Aorta (tissue), 5 donors: ENCODE measurements at regions not wholly inside any gene's neighbourhood (a gene's known extent, or its start where the extent isn't known, plus 50 kb on each side); places are given as distances from the start of the nearest gene placed in this dataset.

Source experiments
- ATAC-seq: fragments of 200-7000 bp; cut with Tn5 transposase; one replicate; pipeline ENCODE4 v1.9.1; 2022; ENCODE audit warnings: moderate library complexity; ENCODE audit not compliant: low FRiP score
- DNase-seq, 2 donors: peaks; one replicate each; pipeline ENCODE4 v3.0.0-alpha.2; 2020
- H3K27ac ChIP-seq, 2 donors: one replicate each; pipeline ENCODE4 v1.5.1; 2013; ENCODE audit warnings: low read length in 2 of 2, mild to moderate bottlenecking in 2 of 2, moderate library complexity in 2 of 2, control low read depth in 1 of 2, inconsistent platforms in 1 of 2, low read depth in 1 of 2
- H3K27me3 ChIP-seq, 2 donors: one replicate each; pipeline ENCODE4 v1.6.1; 2013; ENCODE audit warnings: control low read depth in 1 of 2, low read length in 1 of 2, mild to moderate bottlenecking in 1 of 2, moderate library complexity in 1 of 2; ENCODE audit not compliant: insufficient read depth in 2 of 2, control insufficient read depth in 1 of 2
- H3K36me3 ChIP-seq, 2 donors: one replicate each; pipeline ENCODE4 v1.6.1; 2013; ENCODE audit warnings: control low read depth in 1 of 2, low read length in 1 of 2, mild to moderate bottlenecking in 1 of 2; ENCODE audit not compliant: insufficient read depth in 2 of 2, control insufficient read depth in 1 of 2
- H3K4me1 ChIP-seq, 2 donors: one replicate each; pipeline ENCODE4 v1.6.1; 2013; ENCODE audit warnings: low read length in 2 of 2, control low read depth in 1 of 2, mild to moderate bottlenecking in 1 of 2, moderate library complexity in 1 of 2; ENCODE audit not compliant: insufficient read depth in 2 of 2, control insufficient read depth in 1 of 2
- H3K4me3 ChIP-seq, 2 donors: one replicate each; pipeline ENCODE4 v1.5.1; 2013; ENCODE audit warnings: low read length in 2 of 2, control low read depth in 1 of 2, mild to moderate bottlenecking in 1 of 2
- H3K9me3 ChIP-seq: one replicate; pipeline ENCODE4 v1.6.1; 2013; ENCODE audit warnings: mild to moderate bottlenecking, low read length; ENCODE audit not compliant: control insufficient read depth
- WGBS, 2 donors: extraction: QIAGEN DNeasy Blood & Tissue Kit; methylation state at CpG; one replicate each; pipeline ENCODE4 v1.1.7; 2013; 5-methylcytosine and 5-hydroxymethylcytosine counted together
- intact Hi-C, 2 donors: fragments of 100-400 bp; cut with DNase I; formaldehyde crosslinking; loops; one replicate each; pipeline versions ENCODE4 v1.14.2 to v1.15.0; 2022
- donor health status: healthy with polysubstance abuse.
- donor health status: Bipolar disorder and iron deficiency.
- donor health status: DM: no; HTN: no; CAD: no.
- donor health status: DM: no; HTN: no; CAD: no.
- donor health status: DM: yes; HTN: yes; CAD: no.

- H3K27ac ChIP-seq: no peak overlapping the region
- DNase-seq: no peak
- peaks cover 2% of the 10 kb centered on the region for H3K9me3 ChIP-seq
- H3K4me1 ChIP-seq: no peaks in the 10 kb centered on the region
- H3K4me3 ChIP-seq: no peak overlapping the region
- intact Hi-C loops: no loop called here
- no peaks in the 10 kb centered on the region for H3K27me3 ChIP-seq
- no peaks in the 10 kb centered on the region for H3K36me3 ChIP-seq
- WGBS, 2 donors: 4 to 11% methylated on average over 1 of the region's 1 CpG
- no peak for ATAC-seq
Measured at GRCh38 chr3:26343647-26344046, 278.9 kb upstream of the LRRC3B start.

DNA sequence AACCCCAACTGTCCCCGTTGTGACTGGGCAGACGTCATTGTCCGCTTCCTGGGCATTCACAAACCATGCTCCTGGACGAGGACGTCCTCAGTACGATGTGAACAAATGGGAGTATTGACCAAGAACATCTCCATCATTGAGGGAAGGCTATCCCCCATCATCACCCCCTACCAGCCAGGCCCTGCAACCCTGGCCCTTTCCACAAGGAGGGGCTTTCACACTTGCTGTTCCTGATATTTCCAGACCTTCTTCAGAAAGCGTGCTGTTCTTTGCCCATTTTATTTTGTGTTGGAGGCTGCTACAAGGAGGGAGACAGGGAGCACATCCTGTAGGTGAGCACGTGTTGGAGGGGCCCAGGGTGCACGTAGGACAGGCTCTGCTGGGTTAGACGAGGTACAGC lies 277.0 kb upstream of the LRRC3B start:
- DNase-seq (no peak), ATAC-seq (no peak)
- Histone ChIP-seq H3K9me3 (peaks cover 2% of the 10 kb centered on the region), H3K4me3 (no peak overlapping the region), H3K36me3 (no peaks in the 10 kb centered on the region), H3K27ac (no peak overlapping the region), H3K4me1 (no peaks in the 10 kb centered on the region), H3K27me3 (no peaks in the 10 kb centered on the region)
- intact Hi-C loops: no loop called here
- 93% methylated on average over 10 of the region's 10 CpGs for WGBS, 2 donors

DNA sequence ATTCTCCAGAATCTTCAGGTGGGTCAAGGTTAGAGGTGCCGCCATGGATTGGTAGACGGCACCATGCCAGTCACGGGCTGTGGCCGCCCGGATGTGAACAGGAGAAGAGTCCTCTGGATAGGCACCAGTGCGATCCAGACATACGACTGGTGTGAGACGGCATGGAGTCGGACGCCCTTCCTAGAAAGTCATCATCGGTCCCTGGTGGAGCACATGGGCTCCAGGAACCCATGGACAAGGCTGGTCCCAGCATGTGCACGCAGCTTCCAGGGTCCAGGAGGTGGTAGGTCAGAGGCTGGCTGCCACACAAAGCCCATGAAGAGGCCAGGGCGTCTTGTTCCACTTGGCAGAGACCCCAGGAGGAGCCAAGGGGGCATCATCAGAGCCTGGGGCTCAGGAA lies 276.1 kb upstream of the LRRC3B start:
- DNase-seq (no peak), ATAC-seq (peak; percentile 26)
- Histone ChIP-seq H3K9me3 (peaks cover 2% of the 10 kb centered on the region), H3K4me3 (no peak overlapping the region), H3K36me3 (no peaks in the 10 kb centered on the region), H3K27ac (no peak overlapping the region), H3K27me3 (no peaks in the 10 kb centered on the region), H3K4me1 (no peaks in the 10 kb centered on the region)
- WGBS, 2 donors: 93 to 97% methylated on average over 13 of the region's 13 CpGs
- intact Hi-C loops: no loop called here

- Histone ChIP-seq H3K9me3 (peaks cover 2% of the 10 kb centered on the region), H3K27me3 (no peaks in the 10 kb centered on the region), H3K4me3 (no peak overlapping the region), H3K27ac (no peak overlapping the region), H3K4me1 (no peaks in the 10 kb centered on the region), H3K36me3 (no peaks in the 10 kb centered on the region)
- whole genome bisulfite sequencing, 2 donors: 96 to 99% methylated on average over 16 of the region's 16 CpGs
- DNase-seq (no peak), ATAC-seq (no peak)
- intact Hi-C loops: no loop called here
Measured at GRCh38 chr3:26347150-26347549, 275.4 kb upstream of the LRRC3B start.

GRCh38 chr3:26350853-26351252 lies 271.7 kb upstream of the LRRC3B start:
- intact Hi-C loops: no loop called here
- Histone ChIP-seq H3K4me1 (no peaks in the 10 kb centered on the region), H3K9me3 (peaks cover 2% of the 10 kb centered on the region), H3K4me3 (no peak overlapping the region), H3K27me3 (no peaks in the 10 kb centered on the region), H3K27ac (no peak overlapping the region), H3K36me3 (no peaks in the 10 kb centered on the region)
- WGBS, 2 donors: 69 to 77% methylated on average over 2 of the region's 2 CpGs
- no peak for DNase-seq
- no peak for ATAC-seq

GRCh38 chr3:26353097-26353496 lies 269.5 kb upstream of the LRRC3B start:
- Histone ChIP-seq H3K4me1 (no peaks in the 10 kb centered on the region), H3K4me3 (no peak overlapping the region), H3K36me3 (no peaks in the 10 kb centered on the region), H3K27me3 (no peaks in the 10 kb centered on the region), H3K27ac (no peak overlapping the region), H3K9me3 (no peaks in the 10 kb centered on the region)
- no peak for ATAC-seq
- intact Hi-C loops: no loop called here
- DNase-seq: no peak

GRCh38 chr3:26358405-26358804 lies 264.2 kb upstream of the LRRC3B start:
- Histone ChIP-seq H3K27ac (no peak overlapping the region), H3K9me3 (peaks cover 1% of the 10 kb centered on the region), H3K36me3 (no peaks in the 10 kb centered on the region), H3K4me1 (no peaks in the 10 kb centered on the region), H3K4me3 (no peak overlapping the region), H3K27me3 (no peaks in the 10 kb centered on the region)
- ATAC-seq (no peak), DNase-seq (no peak)
- intact Hi-C loops: no loop called here

DNA sequence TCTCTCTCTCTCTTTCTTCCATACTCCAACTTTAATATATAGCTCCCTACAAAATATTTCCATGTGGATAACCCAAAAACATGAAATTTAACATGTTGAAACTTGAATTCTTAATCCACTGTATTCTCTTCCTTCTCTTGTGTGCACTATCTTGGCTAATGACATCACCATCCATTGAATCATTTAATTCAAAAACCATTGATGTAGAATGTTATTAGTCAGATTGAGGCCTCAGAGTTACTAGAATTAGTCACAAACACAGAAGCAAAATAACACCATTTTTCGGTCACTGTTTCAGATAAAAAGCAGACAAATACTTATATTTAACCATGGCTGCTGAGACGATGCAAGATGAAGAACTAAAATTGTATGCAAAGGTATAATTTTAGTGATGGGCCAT lies 256.9 kb upstream of the LRRC3B start:
- Histone ChIP-seq H3K27ac (no peak overlapping the region), H3K4me1 (no peaks in the 10 kb centered on the region), H3K36me3 (no peaks in the 10 kb centered on the region), H3K9me3 (peaks cover 1% of the 10 kb centered on the region), H3K27me3 (no peaks in the 10 kb centered on the region), H3K4me3 (no peak overlapping the region)
- intact Hi-C loops: no loop called here
- DNase-seq: no peak
- ATAC-seq: no peak
- WGBS, 2 donors: 92 to 96% methylated on average over 2 of the region's 2 CpGs

DNA sequence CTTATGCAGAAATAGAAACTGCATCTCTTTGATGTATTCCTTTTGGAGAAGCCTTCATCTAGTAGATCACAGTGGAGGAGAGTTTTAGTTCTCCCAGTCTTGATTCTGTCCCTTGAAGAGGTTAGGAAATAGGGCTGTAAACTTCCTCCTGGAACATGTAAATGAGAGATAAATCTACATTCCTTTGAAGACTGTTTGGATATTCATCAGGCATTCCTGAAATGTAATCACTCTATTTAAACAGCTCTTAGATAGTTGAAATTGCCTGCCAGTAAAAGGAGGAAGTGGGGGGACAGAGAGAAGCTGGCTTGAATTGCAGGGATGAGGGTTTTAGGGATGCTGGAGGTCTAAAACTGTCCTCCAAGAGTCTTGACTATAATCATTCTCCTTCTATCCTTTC lies 254.3 kb upstream of the LRRC3B start:
- H3K36me3 ChIP-seq: no peaks in the 10 kb centered on the region
- H3K27me3 ChIP-seq: no peaks in the 10 kb centered on the region
- H3K27ac ChIP-seq: no peak overlapping the region
- ATAC-seq (no peak), DNase-seq (no peak)
- no peak overlapping the region for H3K4me3 ChIP-seq
- intact Hi-C loops: no loop called here
- H3K4me1 ChIP-seq: no peaks in the 10 kb centered on the region
- no peaks in the 10 kb centered on the region for H3K9me3 ChIP-seq

- H3K4me1 ChIP-seq: no peaks in the 10 kb centered on the region
- no peak for ATAC-seq
- intact Hi-C loops: no loop called here
Measured at GRCh38 chr3:26369133-26369532, 253.4 kb upstream of the LRRC3B start.

More at GRCh38 chr3:26369133-26369532, 253.4 kb upstream of the LRRC3B start:
- H3K4me3 ChIP-seq: no peak overlapping the region
- no peaks in the 10 kb centered on the region for H3K9me3 ChIP-seq
- WGBS, 2 donors: 87 to 90% methylated on average over 7 of the region's 7 CpGs
- no peaks in the 10 kb centered on the region for H3K27me3 ChIP-seq
- DNase-seq: no peak
- no peaks in the 10 kb centered on the region for H3K36me3 ChIP-seq
- H3K27ac ChIP-seq: no peak overlapping the region
